GM21526 (cell line): ENCODE measurements at regions not wholly inside any gene's neighbourhood (a gene's known extent, or its start where the extent isn't known, plus 50 kb on each side); places are given as distances from the start of the nearest gene placed in this dataset.
"Not testable (repeated sequence)": the region's sequence is repeated elsewhere in the genome, so short reads cannot be mapped to it uniquely, and the experiment has no call there.

Source experiments
- ATAC-seq: cut with Tn5 transposase; IDR thresholded peaks from one replicate; pipeline ENCODE4 v1.9.1; 2021; ENCODE audit warnings: moderate library complexity; ENCODE audit not compliant: unreplicated experiment, low FRiP score

GRCh38 chr10:31173752-31174151 is 142.1 kb upstream of the ZNF438 start:
- ATAC-seq: no peak

- no peak for ATAC-seq
Observed at GRCh38 chr10:31179091-31179680, 139.8 kb upstream of the ZEB1 start.

GRCh38 chr10:31186225-31187000 is 132.6 kb upstream of the ZEB1 start:
- ATAC-seq: no peak

- no peak for ATAC-seq
Observed at GRCh38 chr10:31187182-31187581, 131.8 kb upstream of the ZEB1 start.

- no peak for ATAC-seq
Observed at GRCh38 chr10:31187607-31188210, 131.3 kb upstream of the ZEB1 start.

GRCh38 chr10:31188792-31189406 is 130.1 kb upstream of the ZEB1 start:
- ATAC-seq: no peak

GRCh38 chr10:31190488-31190887 is 128.5 kb upstream of the ZEB1 start:
- ATAC-seq: no peak

- ATAC-seq: no peak
Observed at GRCh38 chr10:31192475-31192874, 126.5 kb upstream of the ZEB1 start.

GRCh38 chr10:31194986-31195385 is 124.0 kb upstream of the ZEB1 start:
- ATAC-seq: no peak

- no peak for ATAC-seq
Observed at GRCh38 chr10:31197886-31198285, 121.1 kb upstream of the ZEB1 start.

- ATAC-seq: no peak
Observed at GRCh38 chr10:31204090-31204489, 114.9 kb upstream of the ZEB1 start.

GRCh38 chr10:31207636-31208035 is 111.4 kb upstream of the ZEB1 start:
- ATAC-seq: no peak

- no peak for ATAC-seq
Observed at GRCh38 chr10:31209478-31209877, 109.5 kb upstream of the ZEB1 start.

GRCh38 chr10:31210190-31210589 is 108.8 kb upstream of the ZEB1 start:
- ATAC-seq: no peak

- no peak for ATAC-seq
Observed at GRCh38 chr10:31213959-31214358, 105.1 kb upstream of the ZEB1 start.

GRCh38 chr10:31215052-31215451 is 104.0 kb upstream of the ZEB1 start:
- no peak for ATAC-seq

- no peak for ATAC-seq
Observed at GRCh38 chr10:31219306-31219705, 99.7 kb upstream of the ZEB1 start.

GRCh38 chr10:31228780-31229179 is 90.2 kb upstream of the ZEB1 start:
- ATAC-seq: not testable (repeated sequence)

- ATAC-seq: no peak
Observed at GRCh38 chr10:31239961-31240360, 79.1 kb upstream of the ZEB1 start.

GRCh38 chr10:31242902-31243301 is 76.1 kb upstream of the ZEB1 start:
- no peak for ATAC-seq

- ATAC-seq: not testable (repeated sequence)
Observed at GRCh38 chr10:31251118-31251517, 67.9 kb upstream of the ZEB1 start.
